Central memory CD8-positive, alpha-beta T cell (primary cell): ENCODE measurements at regions not wholly inside any gene's neighbourhood (a gene's known extent, or its start where the extent isn't known, plus 50 kb on each side); places are given as distances from the start of the nearest gene placed in this dataset.
"Not testable (repeated sequence)": the region's sequence is repeated elsewhere in the genome, so short reads cannot be mapped to it uniquely, and the experiment has no call there.

ENCODE experiments used
- ATAC-seq: fragments of 150-1000 bp; cut with Tn5 transposase; replicated peaks from 2 replicates; pipeline ENCODE4 v1.10.0; 2022; ENCODE audit warnings: mild to moderate bottlenecking, moderate FRiP score, moderate number of reproducible peaks; ENCODE audit not compliant: poor library complexity, severe bottlenecking; ENCODE audit errors: extremely low read depth
- DNase-seq, 2 donors: peaks; one replicate each; pipeline ENCODE4 v3.0.0; 2021; ENCODE audit warnings: low spot score in 2 of 2
- H3K27ac Mint-ChIP-seq: one replicate; pipeline ENCODE4 v1.8.0; 2022; ENCODE audit warnings: low read depth, mild to moderate bottlenecking, moderate library complexity, mixed read lengths
- H3K27me3 Mint-ChIP-seq: one replicate; pipeline ENCODE4 v1.8.0; 2022; ENCODE audit warnings: mixed read lengths
- H3K36me3 Mint-ChIP-seq: one replicate; pipeline ENCODE4 v1.8.0; 2022; ENCODE audit warnings: mild to moderate bottlenecking, moderate library complexity, mixed read lengths; ENCODE audit not compliant: insufficient read depth
- H3K4me1 Mint-ChIP-seq: one replicate; pipeline ENCODE4 v1.8.0; 2022; ENCODE audit warnings: mixed read lengths
- H3K4me3 Mint-ChIP-seq: one replicate; pipeline ENCODE4 v1.8.0; 2022; ENCODE audit warnings: mild to moderate bottlenecking, moderate library complexity, mixed read lengths
- H3K9me3 Mint-ChIP-seq: one replicate; pipeline ENCODE4 v1.8.0; 2022; ENCODE audit warnings: mixed read lengths

DNA sequence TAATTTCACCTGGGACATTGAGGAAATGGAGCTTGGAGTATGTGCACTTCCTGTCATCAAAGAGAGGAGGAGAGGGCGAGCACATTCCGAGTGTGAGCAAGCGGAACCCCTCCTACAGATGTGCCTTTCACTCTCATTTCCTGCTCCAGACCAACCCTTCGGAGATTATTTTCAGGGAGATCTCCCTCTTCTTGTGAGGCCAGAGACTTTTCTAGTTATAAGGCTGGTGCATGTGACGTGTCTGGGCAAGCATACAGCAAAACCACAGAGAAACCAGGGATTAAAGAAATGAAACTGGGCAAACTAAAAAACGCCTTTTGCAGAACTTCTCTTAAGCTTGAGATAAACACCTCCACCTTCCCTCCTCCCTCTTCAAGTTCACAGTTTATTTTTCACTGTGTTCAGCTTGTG lies 409.2 kb upstream of the TCF4 start:
- Mint-ChIP-seq H3K27ac (no peak overlapping the region), H3K4me1 (no peaks in the 10 kb centered on the region), H3K36me3 (peaks cover 2% of the 10 kb centered on the region), H3K4me3 (no peak overlapping the region), H3K9me3 (peaks cover 12% of the 10 kb centered on the region), H3K27me3 (no peaks in the 10 kb centered on the region)
- DNase-seq, result no peak
- no peak for ATAC-seq

- ATAC-seq (no peak), DNase-seq (no peak)
- Mint-ChIP-seq H3K9me3 (peaks cover 12% of the 10 kb centered on the region), H3K4me3 (no peak overlapping the region), H3K4me1 (no peaks in the 10 kb centered on the region), H3K27me3 (no peaks in the 10 kb centered on the region), H3K27ac (no peak overlapping the region), H3K36me3 (peaks cover 2% of the 10 kb centered on the region)
Measured at GRCh38 chr18:55996717-55997116, 408.7 kb upstream of the TCF4 start.

GRCh38 chr18:55990186-55990585 lies 402.2 kb upstream of the TCF4 start:
- H3K27ac Mint-ChIP-seq, result no peak overlapping the region
- no peak for DNase-seq
- H3K9me3 Mint-ChIP-seq, result peaks cover 11% of the 10 kb centered on the region
- H3K27me3 Mint-ChIP-seq, result no peaks in the 10 kb centered on the region
- H3K4me1 Mint-ChIP-seq, result no peaks in the 10 kb centered on the region
- H3K36me3 Mint-ChIP-seq, result no peaks in the 10 kb centered on the region
- no peak for ATAC-seq
- H3K4me3 Mint-ChIP-seq, result no peak overlapping the region

DNA sequence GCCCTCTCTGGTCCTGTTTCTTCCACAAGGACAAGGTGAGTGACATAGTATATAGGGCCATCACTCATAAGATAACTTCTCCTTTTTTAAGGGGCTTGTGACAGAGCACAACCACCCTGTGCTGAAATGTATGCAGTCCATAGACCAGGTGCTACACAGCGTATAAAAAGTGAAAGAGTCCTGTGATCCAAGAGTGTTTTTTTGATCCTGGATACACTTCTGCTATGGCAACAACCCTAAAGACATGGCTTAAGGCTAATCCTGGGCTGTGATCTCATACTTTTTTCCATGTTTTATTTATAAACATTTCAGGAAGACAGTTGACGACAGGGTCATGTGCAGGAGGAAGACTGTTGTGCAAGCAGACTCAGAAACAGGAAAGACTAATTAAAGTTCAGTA lies 400.5 kb upstream of the TCF4 start:
- Mint-ChIP-seq H3K9me3 (peaks cover 12% of the 10 kb centered on the region), H3K27ac (no peak overlapping the region), H3K27me3 (no peaks in the 10 kb centered on the region), H3K4me3 (no peak overlapping the region), H3K4me1 (no peaks in the 10 kb centered on the region), H3K36me3 (no peaks in the 10 kb centered on the region)
- DNase-seq, result no peak
- ATAC-seq, result no peak

- no peak overlapping the region for H3K27ac Mint-ChIP-seq
- H3K4me3 Mint-ChIP-seq, result no peak overlapping the region
- ATAC-seq, result no peak
Measured at GRCh38 chr18:55983433-55983832, 395.4 kb upstream of the TCF4 start.

DNA sequence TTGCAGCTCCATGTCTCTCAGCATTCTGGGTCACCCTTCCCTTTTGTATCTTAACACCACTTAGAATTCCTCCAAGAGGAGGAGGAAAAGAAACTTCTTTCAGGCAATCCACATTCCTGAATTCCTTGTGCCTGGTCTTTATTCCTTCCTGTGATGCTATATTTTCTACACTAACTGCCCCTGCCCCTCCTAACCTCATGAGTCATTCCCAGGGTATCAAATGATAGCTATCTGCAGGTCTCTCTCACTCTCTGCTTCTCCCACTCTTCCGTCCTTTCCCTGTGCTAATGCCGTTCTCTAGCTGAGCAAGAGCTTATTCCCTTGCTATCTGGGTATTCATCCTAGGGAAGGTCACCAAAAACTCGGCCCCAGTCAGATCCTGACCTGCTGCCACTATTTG lies 395.0 kb upstream of the TCF4 start:
- Mint-ChIP-seq H3K27me3 (no peaks in the 10 kb centered on the region), H3K4me1 (no peaks in the 10 kb centered on the region)
- no peak for ATAC-seq

More at GRCh38 chr18:55983433-55983832, 395.4 kb upstream of the TCF4 start:
- H3K4me1 Mint-ChIP-seq, result no peaks in the 10 kb centered on the region
- no peaks in the 10 kb centered on the region for H3K27me3 Mint-ChIP-seq
- no peak for DNase-seq
- H3K36me3 Mint-ChIP-seq, result no peaks in the 10 kb centered on the region
- H3K9me3 Mint-ChIP-seq, result peaks cover 18% of the 10 kb centered on the region

GRCh38 chr18:55981712-55982475 lies 393.9 kb upstream of the TCF4 start:
- Mint-ChIP-seq H3K4me1 (no peaks in the 10 kb centered on the region), H3K9me3 (peaks cover 18% of the 10 kb centered on the region)

More for the DNA sequence above, 395.0 kb upstream of the TCF4 start:
- Mint-ChIP-seq H3K27ac (no peak overlapping the region), H3K4me3 (no peak overlapping the region), H3K9me3 (peaks cover 18% of the 10 kb centered on the region), H3K36me3 (no peaks in the 10 kb centered on the region)
- no peak for DNase-seq

DNA sequence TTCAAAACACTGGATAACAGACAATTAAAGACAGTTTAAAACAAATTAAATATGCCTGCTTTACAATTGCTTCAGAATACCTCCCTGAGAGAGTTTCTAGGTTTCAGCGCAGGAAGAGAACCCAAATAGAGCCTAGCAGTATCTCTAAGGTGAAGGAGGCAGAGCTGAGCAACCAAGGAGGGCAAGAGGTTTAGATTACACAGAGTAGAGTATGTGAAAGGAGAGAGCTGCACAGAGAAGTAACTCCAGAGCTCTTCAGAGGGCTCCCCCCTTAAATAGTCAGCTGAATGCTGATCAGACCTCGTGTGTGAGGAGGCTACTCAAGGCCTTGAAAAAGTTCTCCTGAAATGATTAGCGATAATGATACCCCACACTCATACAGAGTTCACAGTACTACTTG lies 386.5 kb upstream of the TCF4 start:
- Mint-ChIP-seq H3K4me1 (no peaks in the 10 kb centered on the region), H3K36me3 (no peaks in the 10 kb centered on the region), H3K27ac (no peak overlapping the region), H3K27me3 (no peaks in the 10 kb centered on the region), H3K9me3 (no peaks in the 10 kb centered on the region), H3K4me3 (no peak overlapping the region)
- DNase-seq, result no peak
- ATAC-seq, result no peak

More at GRCh38 chr18:55981712-55982475, 393.9 kb upstream of the TCF4 start:
- H3K27me3 Mint-ChIP-seq, result no peaks in the 10 kb centered on the region
- no peak for DNase-seq
- H3K27ac Mint-ChIP-seq, result no peak overlapping the region
- no peak for ATAC-seq
- H3K36me3 Mint-ChIP-seq, result no peaks in the 10 kb centered on the region
- H3K4me3 Mint-ChIP-seq, result no peak overlapping the region

DNA sequence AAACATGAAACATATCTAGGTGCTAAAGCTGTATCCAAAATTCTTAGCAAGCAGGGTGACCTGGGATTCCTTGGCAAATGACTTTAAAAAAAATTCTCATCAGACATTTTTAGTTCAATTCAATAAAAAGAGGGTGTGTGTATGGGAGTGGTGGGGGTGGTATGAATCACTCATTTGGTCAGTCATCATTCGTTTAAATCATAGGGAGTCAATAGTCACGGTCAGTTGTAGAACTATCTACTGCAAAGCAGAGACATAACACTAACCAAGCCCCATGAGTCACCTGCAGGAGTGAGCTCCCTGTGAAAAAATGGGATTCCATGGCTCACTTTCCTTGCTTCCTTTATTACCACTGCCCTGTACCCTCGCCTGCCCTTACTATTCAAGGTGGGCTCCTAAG lies 380.6 kb upstream of the TCF4 start:
- ATAC-seq (no peak), DNase-seq (no peak)
- Mint-ChIP-seq H3K4me1 (no peaks in the 10 kb centered on the region), H3K27ac (no peak overlapping the region), H3K27me3 (no peaks in the 10 kb centered on the region), H3K9me3 (no peaks in the 10 kb centered on the region), H3K36me3 (no peaks in the 10 kb centered on the region), H3K4me3 (no peak overlapping the region)

DNA sequence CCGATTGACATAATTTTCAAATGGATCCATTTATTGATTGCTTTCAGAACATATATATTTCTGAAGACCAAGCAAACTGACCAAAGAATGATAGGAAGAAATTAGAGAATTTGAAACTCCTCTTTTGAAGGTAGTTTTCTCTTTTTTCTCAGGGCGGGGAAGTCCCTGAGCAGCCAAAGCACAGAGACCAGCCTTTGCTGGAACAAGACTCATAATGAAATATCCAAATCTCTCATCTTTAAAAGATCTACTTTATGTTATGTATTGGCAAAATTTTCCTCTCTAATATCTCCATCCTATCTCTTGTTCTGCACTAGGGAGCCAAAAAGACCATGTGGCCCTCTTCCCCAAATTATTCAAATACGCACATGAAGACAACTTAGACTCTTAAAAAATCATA lies 379.0 kb upstream of the TCF4 start:
- no peaks in the 10 kb centered on the region for H3K36me3 Mint-ChIP-seq
- H3K27ac Mint-ChIP-seq, result no peak overlapping the region
- no peak for DNase-seq
- H3K4me1 Mint-ChIP-seq, result no peaks in the 10 kb centered on the region
- no peaks in the 10 kb centered on the region for H3K27me3 Mint-ChIP-seq
- H3K4me3 Mint-ChIP-seq, result no peak overlapping the region
- no peaks in the 10 kb centered on the region for H3K9me3 Mint-ChIP-seq
- ATAC-seq, result no peak

DNA sequence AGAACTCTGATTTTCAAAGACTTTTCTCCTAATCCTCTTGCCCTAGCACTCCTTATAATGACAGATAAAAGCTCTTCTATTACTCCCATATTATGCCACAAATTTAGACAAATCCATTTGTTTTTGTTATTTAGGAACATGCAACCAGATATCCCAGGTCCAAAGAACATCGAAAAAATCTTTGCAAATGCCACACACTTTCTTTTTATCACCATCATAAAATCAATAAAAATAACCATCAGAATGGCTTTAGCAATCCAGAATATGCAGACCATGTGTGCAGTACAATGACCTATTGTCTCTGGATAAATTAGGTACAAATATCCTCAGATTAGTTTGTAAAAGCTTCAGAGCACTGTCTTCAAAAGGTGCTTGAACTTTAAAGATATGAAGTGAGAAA lies 376.2 kb upstream of the TCF4 start:
- no peaks in the 10 kb centered on the region for H3K36me3 Mint-ChIP-seq

GRCh38 chr18:55953326-55953725 lies 365.3 kb upstream of the TCF4 start:
- H3K9me3 Mint-ChIP-seq, result peaks cover 17% of the 10 kb centered on the region

More for the DNA sequence above, 376.2 kb upstream of the TCF4 start:
- Mint-ChIP-seq H3K4me1 (no peaks in the 10 kb centered on the region), H3K27ac (no peak overlapping the region), H3K4me3 (no peak overlapping the region), H3K27me3 (no peaks in the 10 kb centered on the region), H3K9me3 (peaks cover 5% of the 10 kb centered on the region)
- DNase-seq (no peak), ATAC-seq (no peak)

GRCh38 chr18:55951738-55952137 lies 363.7 kb upstream of the TCF4 start:
- DNase-seq, ATAC-seq, H3K4me3 Mint-ChIP-seq, H3K36me3 Mint-ChIP-seq, H3K4me1 Mint-ChIP-seq, H3K27ac Mint-ChIP-seq, H3K27me3 Mint-ChIP-seq: not testable (repeated sequence)
- peaks cover 17% of the 10 kb centered on the region for H3K9me3 Mint-ChIP-seq

More at GRCh38 chr18:55953326-55953725, 365.3 kb upstream of the TCF4 start:
- Mint-ChIP-seq H3K27me3 (no peaks in the 10 kb centered on the region), H3K36me3 (no peaks in the 10 kb centered on the region), H3K27ac (no peak overlapping the region), H3K4me3 (no peak overlapping the region), H3K4me1 (no peaks in the 10 kb centered on the region)
- no peak for DNase-seq
- no peak for ATAC-seq
